Rectal smooth muscle tissue (tissue), 1 donor: ENCODE measurements at regions not wholly inside any gene's neighbourhood (a gene's known extent, or its start where the extent isn't known, plus 50 kb on each side); places are given as distances from the start of the nearest gene placed in this dataset.

Experiments used
- H3K27ac ChIP-seq: one replicate; pipeline ENCODE4 v1.7.0; 2013; ENCODE audit warnings: low read depth, low read length, inconsistent platforms
- H3K27me3 ChIP-seq: one replicate; pipeline ENCODE4 v1.7.0; 2013; ENCODE audit warnings: low read length; ENCODE audit not compliant: control insufficient read depth, insufficient read depth
- H3K36me3 ChIP-seq: one replicate; pipeline ENCODE4 v1.7.0; 2013; ENCODE audit warnings: low read length; ENCODE audit not compliant: control insufficient read depth, insufficient read depth
- H3K4me1 ChIP-seq: one replicate; pipeline ENCODE4 v1.7.0; 2013; ENCODE audit warnings: low read length; ENCODE audit not compliant: control insufficient read depth, insufficient read depth
- H3K4me3 ChIP-seq: one replicate; pipeline ENCODE4 v1.7.0; 2013; ENCODE audit warnings: low read length
- H3K9ac ChIP-seq: one replicate; pipeline ENCODE4 v1.7.0; 2013; ENCODE audit warnings: low read length

DNA sequence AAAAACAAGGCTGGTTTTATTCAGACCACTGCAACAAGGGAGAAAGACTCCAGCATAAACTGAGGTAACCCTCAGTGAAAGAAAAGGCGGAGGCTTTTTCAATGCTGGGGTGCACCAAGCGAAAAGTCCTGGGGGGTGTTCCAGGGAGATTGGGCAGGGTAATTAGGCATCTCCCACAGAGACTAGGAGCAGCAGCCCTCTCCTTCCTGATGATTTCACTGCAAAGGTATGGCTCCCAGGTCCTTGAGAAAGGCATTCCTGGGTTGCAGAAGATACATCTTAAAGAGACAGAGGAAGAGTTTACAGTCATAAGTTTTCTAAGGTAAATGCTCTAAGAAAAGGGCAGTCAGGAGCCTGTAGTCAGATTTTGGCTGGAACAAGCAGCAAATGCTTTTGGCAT lies 412.0 kb downstream of the FOXO1 start:
- Histone ChIP-seq H3K9ac (no peak overlapping the region), H3K4me1 (no peaks in the 10 kb centered on the region), H3K27ac (no peak overlapping the region), H3K27me3 (no peaks in the 10 kb centered on the region), H3K36me3 (no peaks in the 10 kb centered on the region), H3K4me3 (no peak overlapping the region)

DNA sequence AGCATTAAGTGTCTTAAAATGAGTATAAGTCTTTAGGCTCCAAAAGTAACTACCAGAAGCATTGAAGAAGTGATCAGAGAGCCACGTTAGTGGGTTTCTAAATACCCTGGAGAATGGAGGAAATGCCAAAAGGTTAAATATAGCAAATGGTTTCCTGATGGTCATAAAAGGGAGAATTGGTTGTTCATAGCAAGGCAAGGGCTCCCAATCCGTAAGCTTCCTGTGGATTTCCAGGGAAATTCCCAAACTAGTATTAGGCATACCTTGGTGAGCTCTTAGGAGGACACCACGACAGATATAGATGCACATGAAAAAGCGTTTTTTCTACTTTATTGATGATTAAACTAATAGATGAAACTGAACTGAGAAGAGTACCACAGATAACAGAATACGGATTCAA lies 410.9 kb downstream of the FOXO1 start:
- no peak overlapping the region for H3K27ac ChIP-seq
- H3K4me1 ChIP-seq: no peaks in the 10 kb centered on the region

DNA sequence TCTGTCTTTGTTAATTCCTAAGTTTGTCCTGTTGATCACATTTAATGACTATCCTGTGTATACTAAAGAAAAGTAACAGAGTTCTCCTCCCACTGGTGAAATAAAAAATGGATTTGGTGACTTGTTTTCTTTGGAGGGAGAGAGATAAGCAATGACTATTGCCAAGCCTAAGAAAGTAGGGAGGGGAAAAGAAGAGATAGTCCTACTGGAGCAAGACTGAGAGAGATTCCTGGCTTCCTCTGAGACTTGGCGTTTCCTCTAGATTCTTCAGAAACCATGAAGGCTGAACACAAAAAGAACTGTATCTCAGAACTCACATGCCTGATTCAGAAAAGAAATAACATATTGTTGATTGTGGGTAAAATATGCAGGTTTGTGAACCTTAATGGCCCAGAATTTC lies 406.5 kb downstream of the FOXO1 start:
- Histone ChIP-seq H3K4me1 (no peaks in the 10 kb centered on the region), H3K27ac (no peak overlapping the region), H3K27me3 (no peaks in the 10 kb centered on the region), H3K36me3 (no peaks in the 10 kb centered on the region), H3K4me3 (no peak overlapping the region), H3K9ac (no peak overlapping the region)

More for the DNA sequence above, 410.9 kb downstream of the FOXO1 start:
- Histone ChIP-seq H3K36me3 (no peaks in the 10 kb centered on the region), H3K9ac (no peak overlapping the region), H3K27me3 (no peaks in the 10 kb centered on the region), H3K4me3 (no peak overlapping the region)

DNA sequence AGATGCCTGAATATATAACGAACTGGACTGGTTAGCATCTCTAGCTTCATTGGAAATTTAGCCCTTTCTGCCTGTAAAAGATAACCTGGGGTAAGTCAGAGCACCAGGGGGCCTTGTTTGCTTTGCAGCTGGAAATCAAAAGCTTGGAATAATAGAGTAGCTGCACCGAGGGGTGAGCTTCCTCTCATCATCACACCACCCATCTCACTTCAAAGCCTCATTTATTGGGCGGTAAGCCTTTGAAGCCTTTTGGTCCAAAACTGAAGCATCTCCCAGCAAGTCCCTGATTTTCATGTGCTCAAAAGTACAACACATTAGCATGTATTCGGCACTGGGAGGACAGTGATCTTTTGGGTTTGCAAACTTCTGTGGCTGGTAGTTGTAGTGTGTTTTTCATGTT lies 405.1 kb downstream of the FOXO1 start:
- no peak overlapping the region for H3K4me3 ChIP-seq
- H3K36me3 ChIP-seq: no peaks in the 10 kb centered on the region
- no peak overlapping the region for H3K9ac ChIP-seq
- no peaks in the 10 kb centered on the region for H3K27me3 ChIP-seq
- no peaks in the 10 kb centered on the region for H3K4me1 ChIP-seq
- no peak overlapping the region for H3K27ac ChIP-seq

DNA sequence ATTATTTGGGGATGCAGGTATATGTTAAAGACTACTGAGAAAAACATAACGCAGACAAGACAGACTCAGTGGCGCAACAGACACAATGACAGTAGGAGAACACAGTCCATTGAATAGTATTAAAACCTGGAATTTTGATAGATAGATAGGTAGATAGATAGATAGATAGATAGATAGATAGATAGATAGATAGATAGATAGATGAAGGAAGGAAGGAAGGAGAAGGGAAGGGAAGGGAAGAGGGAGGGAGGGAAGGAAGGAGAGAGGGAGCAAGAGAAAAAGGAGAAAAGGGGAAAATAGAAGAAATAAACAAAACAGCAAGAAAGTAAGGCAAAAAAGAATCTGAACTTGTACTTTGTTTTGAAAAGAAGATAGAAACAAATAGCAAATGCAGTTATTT lies 404.5 kb downstream of the FOXO1 start:
- H3K27ac ChIP-seq: no peak overlapping the region

DNA sequence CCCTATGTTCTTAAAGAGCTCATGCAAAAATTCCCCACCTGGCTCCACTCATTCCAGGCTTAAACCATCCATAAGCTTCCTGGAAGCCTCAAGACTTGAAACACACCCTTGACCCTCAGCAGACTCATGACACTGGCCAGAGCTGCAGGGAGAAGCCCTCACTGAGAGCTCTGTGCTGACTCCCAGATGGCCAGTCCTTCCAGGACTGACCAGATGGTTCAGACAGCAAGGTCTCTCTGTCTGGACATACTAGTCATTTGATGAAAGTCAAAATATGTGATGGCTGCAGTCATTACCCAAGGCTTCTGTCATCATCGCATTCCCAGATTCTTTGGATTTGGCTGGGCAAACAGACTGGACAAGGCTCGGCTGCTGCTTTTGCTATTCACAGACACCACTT lies 397.4 kb downstream of the FOXO1 start:
- no peaks in the 10 kb centered on the region for H3K36me3 ChIP-seq
- peaks cover 12% of the 10 kb centered on the region for H3K4me1 ChIP-seq
- no peak overlapping the region for H3K27ac ChIP-seq
- no peak overlapping the region for H3K9ac ChIP-seq
- no peak overlapping the region for H3K4me3 ChIP-seq
- no peaks in the 10 kb centered on the region for H3K27me3 ChIP-seq

More for the DNA sequence above, 404.5 kb downstream of the FOXO1 start:
- Histone ChIP-seq H3K9ac (no peak overlapping the region), H3K27me3 (no peaks in the 10 kb centered on the region), H3K36me3 (no peaks in the 10 kb centered on the region), H3K4me3 (no peak overlapping the region), H3K4me1 (no peaks in the 10 kb centered on the region)

DNA sequence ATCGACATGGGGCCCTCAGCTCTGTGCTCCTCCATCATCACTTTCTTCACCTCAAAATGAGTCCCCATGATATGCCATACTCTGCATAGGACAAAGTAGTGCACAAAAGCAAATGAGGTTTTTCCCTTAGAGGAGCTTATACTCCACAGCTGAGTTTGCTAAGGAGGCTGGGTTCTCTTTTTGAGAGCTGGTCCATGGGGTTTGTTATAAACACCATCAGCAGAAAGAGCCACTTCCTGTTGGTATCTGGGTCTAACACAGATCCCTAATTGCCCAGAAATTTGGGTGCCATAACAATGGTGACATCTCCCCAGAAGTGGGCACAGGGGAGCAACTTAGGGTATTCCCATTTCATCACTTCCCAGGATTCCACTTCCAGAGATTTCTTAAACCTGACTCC lies 395.7 kb downstream of the FOXO1 start:
- H3K4me3 ChIP-seq: no peak overlapping the region
- H3K9ac ChIP-seq: no peak overlapping the region
- peaks cover 12% of the 10 kb centered on the region for H3K4me1 ChIP-seq
- no peaks in the 10 kb centered on the region for H3K36me3 ChIP-seq
- H3K27ac ChIP-seq: no peak overlapping the region
- H3K27me3 ChIP-seq: no peaks in the 10 kb centered on the region

DNA sequence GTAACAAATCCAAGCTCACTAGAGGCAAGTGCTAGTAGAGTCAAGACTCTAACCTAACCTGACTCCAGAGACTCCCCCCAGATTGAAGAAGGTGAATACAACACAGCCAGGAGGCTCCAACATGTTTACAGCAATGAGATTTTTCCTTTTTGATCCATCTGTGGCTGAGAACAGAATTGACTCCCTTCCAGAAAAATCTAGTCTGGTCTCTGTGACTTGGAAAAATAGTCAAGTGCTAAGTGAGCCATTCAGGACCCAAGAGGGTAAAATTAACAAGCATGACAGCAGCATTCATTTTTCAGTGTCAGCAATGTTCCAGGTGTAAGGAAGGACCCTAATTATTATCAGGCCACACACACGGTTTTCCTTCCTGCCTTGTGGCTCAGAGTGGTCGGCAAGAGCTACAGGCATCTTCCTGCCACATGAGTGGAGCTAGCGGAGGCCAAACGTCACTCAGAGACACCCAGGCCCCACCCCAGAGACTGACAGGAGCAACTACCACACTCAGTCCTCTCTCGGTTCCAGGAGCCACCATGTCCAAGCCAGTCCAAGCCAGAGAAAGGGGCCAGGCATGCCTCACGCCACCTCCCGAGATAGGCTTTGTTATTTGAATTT lies 395.1 kb downstream of the FOXO1 start:
- peaks cover 12% of the 10 kb centered on the region for H3K4me1 ChIP-seq
- no peak overlapping the region for H3K9ac ChIP-seq
- no peak overlapping the region for H3K4me3 ChIP-seq
- no peaks in the 10 kb centered on the region for H3K27me3 ChIP-seq
- H3K36me3 ChIP-seq: no peaks in the 10 kb centered on the region
- peak overlapping the region; percentile 27 for H3K27ac ChIP-seq

DNA sequence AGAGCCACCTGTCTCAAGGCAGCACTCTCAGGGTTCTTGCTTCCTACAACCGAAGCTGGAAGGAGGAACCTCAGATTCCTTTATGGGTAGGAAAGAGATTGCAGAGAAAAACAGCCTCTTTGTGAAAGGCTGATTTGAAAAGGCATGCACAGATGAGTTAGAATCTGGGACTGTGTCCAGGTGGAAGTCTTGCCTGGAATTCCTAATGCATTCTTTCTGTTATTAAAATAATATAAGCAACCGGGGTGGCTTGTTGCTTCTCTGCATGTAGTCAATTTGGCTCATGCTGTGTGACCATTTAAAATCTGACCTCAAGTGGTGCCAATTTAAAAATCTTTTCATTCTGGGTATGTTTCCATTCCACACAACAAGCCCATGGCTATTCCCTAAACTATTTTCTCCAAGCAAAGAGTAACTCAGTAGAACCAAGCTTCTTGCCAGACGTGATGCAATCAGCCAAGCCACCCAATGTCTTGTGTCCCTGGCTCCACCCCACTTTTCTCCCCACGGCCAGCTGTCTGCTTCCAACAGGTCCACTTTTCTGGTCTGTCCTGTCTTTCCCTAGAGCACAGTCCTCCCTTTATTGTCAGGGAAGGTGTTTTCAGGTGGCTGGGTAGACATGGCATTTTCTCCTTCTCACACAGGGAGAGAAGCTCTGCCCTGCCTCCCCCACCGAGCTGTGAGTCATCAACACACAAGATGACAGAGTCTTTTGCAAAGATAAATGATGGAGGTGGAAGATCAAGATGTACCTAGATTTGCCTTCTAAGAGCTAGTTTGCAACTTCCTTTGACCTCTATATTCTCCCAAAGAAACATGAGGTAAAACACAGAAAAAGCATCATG lies 394.3 kb downstream of the FOXO1 start:
- Histone ChIP-seq H3K4me1 (peaks cover 12% of the 10 kb centered on the region), H3K27ac (peak overlapping the region; percentile 54), H3K4me3 (no peak overlapping the region), H3K27me3 (no peaks in the 10 kb centered on the region), H3K9ac (no peak overlapping the region), H3K36me3 (no peaks in the 10 kb centered on the region)

DNA sequence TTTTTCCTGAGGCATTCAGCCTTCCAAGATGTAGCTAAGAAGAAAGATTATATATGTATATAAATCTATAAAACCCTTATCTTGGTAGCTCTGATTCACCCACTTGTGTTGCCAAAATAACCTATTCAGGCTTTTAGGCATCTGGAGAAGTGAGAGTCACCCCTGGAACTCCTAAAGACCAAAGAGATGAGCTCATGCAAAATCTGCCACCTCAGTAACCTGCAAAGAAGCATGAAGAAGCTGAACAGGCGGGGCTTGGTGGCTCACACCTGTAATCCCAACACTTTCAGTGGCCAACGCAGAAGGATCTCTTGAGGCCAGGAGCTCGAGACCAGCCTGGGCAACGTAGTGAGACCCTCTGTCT lies 393.7 kb downstream of the FOXO1 start:
- H3K27me3 ChIP-seq: no peaks in the 10 kb centered on the region
- no peak overlapping the region for H3K27ac ChIP-seq
- no peak overlapping the region for H3K9ac ChIP-seq
- H3K4me1 ChIP-seq: peaks cover 12% of the 10 kb centered on the region
- no peaks in the 10 kb centered on the region for H3K36me3 ChIP-seq
- no peak overlapping the region for H3K4me3 ChIP-seq

DNA sequence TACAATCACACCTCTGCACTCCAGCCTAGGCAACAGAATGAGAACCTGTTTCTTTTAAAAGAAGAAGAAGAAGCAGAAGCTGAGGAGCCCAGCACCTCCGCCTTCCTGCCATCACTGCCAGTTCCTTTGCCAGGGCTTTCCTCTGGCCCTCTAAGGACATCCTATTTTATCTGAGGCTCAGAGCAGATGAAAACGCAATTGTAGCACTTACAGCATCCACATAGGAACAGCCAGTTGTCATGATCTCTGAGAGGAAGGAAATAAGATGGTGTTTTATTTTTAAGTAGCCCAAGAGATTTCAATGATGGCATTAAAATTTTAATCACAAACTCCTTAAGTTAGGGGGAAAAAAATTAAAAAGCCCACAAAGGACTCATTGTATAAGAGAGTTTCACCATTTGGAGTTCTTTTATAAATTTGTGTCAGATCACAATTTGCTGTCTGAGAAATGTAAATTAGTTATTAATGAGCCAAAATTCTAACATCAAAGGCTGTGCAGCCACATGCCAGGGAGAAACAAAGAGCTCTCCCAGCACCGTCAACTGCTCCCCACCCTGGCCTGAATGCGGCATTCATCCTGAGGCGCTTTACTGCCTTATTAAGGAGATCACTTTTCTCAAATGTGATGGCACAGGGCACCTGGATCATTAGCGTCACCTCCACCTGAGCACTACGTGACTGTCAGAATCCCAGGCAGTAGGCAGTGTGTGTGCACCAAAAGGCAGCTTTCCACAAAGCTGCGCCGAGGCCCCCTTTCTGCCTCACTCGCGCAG lies 393.0 kb downstream of the FOXO1 start:
- Histone ChIP-seq H3K27ac (no peak overlapping the region), H3K4me3 (no peak overlapping the region), H3K27me3 (no peaks in the 10 kb centered on the region), H3K36me3 (no peaks in the 10 kb centered on the region), H3K4me1 (peaks cover 12% of the 10 kb centered on the region), H3K9ac (no peak overlapping the region)

DNA sequence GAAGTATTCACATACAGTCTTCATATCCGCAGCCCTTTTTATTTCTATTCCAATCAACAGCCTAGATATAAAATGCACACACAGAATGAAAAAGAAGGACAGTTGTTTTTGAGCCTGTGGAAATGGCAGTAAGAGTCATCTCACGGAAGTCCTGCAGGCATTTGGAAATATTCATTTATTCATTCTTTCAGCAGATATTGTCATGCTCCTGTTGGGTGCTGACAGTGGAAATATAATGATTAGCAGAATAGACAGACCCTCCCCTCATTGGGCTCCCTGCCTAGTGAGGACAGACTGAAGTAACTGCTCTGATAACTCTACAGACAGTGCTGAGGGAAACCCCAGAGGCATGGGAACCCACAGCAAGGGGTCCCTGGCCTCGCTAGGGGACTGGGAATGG lies 392.3 kb downstream of the FOXO1 start:
- no peak overlapping the region for H3K4me3 ChIP-seq
- no peak overlapping the region for H3K9ac ChIP-seq
- H3K36me3 ChIP-seq: no peaks in the 10 kb centered on the region
- H3K4me1 ChIP-seq: peaks cover 12% of the 10 kb centered on the region
- no peaks in the 10 kb centered on the region for H3K27me3 ChIP-seq
- H3K27ac ChIP-seq: no peak overlapping the region
